ENCODE measurements at regions not wholly inside any gene's neighbourhood (a gene's known extent, or its start where the extent isn't known, plus 50 kb on each side); places are given as distances from the start of the nearest gene placed in this dataset.
"Not testable (repeated sequence)": the region's sequence is repeated elsewhere in the genome, so short reads cannot be mapped to it uniquely, and the experiment has no call there.

DNA sequence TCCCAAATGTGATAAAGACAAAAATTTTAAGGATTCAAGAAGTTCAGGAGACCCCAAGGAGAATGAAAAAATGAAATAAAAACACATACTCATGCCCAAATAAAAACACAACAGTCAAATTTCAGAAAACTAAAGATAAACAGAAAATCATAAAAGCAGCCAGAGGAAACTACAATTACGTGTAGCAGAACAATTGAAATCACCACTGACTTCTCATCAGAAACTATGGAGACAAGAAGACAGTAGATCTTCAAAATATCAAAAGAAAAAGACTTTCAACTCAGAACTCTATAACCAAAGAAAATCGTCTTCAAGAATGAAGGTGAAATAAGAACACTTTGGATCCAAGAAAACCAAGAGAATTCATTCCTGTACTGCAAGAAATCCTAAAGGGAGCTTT lies 54.9 kb downstream of the DIO3 start:
- FAIRE-seq, result no peak

DNA sequence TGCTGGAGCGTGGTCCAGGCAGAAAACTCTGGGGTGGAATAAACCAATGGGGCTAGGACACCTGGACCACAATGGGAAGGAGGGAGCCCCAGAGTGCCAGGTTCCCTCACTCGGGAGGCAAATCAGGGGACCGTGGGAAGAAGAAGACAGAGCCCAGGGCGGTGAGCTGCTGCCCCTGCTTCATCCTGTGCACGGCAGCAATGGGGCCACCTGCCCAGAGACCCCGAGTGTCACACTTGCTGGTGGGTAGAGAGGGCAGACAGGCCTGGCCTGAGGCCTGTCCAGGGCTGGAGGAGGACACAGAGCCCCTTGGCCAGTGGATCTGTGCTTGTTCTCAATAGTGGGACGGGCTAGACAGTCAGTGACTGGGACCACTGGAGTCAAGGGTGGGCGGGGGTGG lies 58.2 kb downstream of the DIO3 start:
- no peak for FAIRE-seq

DNA sequence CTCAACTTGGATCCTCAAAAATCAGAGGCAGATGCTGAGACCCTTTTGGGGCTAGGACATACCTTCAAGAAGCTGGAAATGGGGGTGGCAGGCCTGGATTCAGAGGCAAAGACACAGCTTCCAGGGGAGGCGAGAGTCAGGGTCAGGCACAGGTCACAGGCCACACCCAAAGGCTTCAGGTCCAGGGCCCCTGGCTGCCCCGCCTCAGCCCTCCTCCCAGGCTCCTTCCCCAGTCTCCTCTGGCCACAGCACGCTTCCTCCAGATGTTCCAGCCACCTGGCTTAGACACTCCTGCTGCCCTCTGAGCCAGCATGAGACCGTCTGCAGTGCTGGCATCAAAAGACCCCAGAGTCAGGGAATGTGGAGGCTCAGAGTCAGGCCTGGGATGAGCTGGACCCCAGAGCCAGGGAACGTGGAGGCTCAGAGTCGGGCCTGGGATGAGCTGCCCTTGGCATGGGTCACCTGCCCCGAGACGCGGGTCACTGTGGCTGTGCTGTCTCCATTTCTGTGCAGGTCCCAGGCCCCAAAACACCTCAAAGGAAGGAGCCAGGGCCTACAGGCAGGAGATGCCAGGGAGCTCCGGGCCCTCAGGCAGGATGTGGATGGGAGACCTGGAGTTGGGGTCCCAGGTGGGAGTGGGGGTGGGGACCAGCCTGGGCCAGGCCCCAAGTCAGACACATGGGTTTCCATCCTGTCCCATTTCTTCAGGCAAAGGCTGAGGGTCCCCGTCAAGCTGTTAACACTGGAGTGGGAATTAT lies 58.9 kb downstream of the DIO3 start:
- FAIRE-seq, result no peak

DNA sequence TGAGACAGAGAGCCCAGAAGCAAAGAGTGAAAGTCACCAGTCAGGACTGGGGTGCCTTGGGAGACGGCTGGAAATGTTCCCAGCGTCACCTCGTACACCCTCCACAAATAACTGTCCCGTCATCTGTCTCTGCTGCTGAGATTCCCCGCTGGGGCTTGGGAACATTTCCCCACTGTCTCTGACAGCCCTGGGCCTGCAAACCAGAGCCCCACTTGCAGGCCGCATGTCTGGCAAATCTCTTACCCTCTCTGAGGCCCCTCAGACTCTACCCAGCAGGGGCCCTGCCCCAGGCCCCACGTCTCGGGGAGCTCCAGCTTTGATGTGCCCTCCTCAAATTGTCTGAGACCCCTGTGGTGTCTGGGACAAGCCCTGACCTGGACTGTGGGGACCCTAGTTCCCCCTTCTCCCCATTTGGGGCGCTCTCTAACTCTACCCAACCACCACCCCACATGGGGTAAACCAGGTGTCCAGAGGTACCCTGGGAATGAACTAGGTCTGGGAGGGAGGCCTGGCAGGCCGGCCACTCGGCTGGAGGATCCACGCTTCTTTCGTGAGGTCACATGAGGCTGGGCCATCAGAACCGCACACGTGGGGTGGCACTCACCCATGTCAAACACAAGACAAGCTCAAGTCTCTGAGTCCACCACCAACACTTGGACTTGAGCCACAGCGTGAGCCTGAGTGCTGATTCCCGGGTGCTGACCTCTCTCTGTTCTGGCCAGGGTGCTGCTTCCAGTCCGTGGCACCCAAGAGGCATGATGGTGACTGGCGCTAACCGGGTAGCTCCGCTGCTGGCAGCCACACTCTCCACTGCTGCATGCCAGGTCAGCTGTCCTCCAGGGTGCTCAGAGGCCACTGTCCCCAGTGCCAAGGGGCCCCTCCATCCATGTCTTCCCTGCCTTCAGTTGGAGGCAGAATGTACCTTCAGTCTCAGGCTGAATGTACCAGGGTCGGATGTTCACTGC lies 59.8 kb downstream of the DIO3 start:
- FAIRE-seq, result no peak

DNA sequence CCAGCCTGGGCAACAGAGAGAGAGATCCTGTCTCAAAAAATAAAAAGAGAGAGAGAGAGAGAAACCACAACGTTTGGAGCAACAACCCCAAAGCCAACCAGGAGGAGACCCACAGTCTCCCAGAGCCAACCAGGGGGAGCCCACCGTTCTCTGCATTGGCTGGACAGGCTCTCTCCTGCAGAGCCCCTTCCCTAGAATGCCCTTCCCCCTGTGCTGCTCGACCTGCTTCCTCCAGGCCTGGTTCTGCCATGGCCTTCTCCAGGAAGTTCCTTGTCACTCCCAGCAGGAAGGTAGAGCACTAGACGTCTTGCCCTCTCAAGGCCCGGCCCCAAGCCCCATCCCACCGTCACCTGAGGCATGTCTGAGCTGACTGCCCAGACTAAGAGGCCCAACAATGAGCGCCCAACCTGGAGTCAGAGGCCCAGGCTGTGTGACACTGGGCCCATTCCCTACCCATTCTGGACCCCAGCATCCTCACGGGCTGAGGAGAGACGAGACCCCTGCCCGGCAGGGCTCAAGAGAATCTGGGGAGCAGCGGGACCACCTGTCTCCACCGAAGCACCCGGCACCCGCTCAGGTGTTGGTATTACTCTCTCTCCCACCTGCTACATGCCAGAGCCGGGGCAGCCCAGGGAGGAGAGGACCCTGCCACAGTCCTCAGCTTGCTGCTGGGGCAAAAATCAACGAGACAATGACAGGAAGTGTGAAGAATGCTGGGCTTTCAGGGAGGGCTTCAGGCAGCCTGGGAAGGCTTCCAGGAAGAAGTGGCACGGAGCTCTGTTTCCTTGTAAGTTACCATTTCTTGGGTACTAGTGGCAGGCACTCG lies 61.2 kb downstream of the DIO3 start:
- no peak for FAIRE-seq

DNA sequence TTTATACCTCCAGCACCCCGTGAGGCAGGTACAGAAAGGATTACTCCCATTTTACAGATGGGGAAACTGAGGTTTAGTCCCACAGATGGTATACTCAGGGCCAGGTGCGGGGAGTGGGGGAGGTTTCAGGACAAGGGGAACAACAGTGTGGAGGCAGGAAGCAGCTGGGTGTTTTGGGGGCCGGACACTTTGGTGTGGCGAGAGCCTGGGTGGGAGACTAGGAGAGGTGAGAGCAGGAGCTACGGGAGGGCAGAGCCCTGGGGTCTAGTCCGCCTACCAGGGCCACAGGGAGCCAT lies 61.7 kb downstream of the DIO3 start:
- no peak for FAIRE-seq

DNA sequence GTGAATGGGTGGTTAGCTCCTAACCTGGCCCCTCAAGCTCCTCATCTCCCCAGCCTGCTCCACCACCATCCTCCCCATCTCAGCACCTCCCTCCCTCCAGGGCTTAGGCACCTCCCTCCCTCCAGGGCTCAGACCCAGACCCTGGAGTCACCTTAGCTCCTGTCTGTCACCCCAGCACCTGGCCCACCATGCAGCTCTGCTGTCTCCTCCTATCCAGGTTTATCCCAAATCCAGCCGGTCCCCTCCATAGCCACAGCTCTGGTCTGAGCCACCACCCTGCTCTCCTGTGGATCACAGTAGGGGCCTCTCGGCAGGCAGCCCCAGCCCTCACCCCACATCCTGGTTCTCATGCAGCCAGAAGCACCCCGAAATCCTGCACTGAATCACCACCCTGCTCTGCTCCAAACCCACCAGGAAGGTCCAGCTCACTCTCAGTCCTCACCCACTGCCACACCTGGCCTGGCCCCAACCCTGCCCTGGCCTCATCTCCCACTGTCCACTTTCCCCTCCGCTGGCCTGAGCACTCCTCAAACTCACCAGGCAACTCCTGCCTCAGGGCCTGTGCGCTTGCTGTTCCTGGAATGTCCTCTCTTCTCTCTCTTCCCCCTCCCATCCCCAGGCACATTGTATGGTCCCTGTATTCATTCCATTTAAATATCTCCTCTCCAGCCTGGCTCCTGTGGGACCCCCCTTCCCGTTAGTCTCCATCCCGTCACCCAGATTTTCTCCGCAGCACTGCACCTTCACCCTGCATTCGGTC lies 62.6 kb downstream of the DIO3 start:
- no peak for FAIRE-seq

DNA sequence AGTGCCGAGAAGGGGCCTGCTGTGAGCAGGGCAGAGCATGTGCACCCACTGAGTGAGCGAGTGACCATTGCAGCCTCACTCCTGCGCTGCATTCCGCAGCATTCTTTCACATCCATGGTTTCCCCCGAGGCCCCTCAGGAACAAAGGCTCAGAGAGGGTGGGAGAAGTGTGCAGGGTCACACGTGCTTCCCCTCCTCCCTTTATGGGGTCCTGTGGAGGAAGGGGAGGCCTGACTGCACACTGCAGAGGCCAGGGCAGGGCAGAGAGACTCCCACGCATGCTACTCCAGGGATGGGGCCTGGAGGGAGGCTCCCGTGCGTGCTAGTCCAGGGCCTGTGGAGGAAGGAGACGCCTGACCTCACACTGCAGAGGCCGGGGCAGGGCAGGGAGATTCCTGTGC lies 63.2 kb downstream of the DIO3 start:
- FAIRE-seq, result no peak

DNA sequence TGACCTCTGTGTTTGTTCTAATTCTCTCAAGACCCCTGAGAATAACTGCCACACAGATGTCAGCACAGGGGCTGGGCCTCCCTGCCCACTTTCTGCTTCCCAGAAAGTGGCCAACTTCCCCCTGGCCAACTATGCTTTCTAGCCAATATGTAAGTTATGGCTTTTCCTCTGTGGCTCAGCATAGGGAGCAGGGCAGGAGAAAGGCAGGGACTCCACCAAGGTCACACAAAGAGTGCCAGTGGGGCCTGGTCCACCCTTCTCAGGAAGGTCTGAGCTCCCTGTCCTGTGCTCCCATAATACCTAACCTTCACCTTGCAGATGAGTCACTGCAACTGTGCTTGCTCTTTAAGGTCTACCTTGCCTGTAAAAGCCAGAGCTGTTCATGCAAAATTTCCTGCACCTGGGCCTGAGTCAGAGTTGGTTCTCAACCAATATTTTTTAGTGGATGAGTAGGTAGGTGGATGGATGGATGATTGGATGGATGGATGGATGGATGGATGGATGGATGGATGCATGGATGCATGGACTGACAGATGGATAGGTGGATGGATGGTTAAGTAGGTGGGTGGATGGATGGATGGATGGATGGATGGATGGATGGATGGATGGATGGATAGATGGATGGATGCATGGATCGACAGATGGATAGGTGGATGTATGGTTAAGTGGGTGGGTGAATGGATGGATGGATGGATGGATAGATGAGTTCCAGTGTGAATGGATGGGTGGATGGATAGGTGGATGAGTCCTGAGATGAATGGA lies 64.2 kb downstream of the DIO3 start:
- FAIRE-seq, result no peak

DNA sequence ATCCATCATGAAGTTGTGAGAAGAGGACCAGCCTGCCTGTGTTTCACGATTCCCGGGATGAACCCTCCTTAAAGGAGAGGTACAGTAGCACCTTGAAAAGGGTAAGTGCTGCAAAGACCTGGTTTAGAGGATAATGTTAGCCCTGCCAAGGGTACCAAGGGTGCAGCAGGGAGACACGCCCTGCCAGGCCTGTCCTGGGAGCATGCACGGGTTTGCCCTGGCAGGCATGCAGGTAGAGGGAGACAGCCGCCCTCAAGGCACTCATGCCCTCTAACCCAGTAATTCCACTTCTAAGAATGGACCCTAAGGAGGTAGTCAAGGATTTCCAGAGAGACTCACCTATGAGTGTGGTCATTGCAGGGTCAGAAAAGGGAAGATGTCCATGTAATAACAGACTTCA lies 65.0 kb downstream of the DIO3 start:
- no peak for FAIRE-seq

DNA sequence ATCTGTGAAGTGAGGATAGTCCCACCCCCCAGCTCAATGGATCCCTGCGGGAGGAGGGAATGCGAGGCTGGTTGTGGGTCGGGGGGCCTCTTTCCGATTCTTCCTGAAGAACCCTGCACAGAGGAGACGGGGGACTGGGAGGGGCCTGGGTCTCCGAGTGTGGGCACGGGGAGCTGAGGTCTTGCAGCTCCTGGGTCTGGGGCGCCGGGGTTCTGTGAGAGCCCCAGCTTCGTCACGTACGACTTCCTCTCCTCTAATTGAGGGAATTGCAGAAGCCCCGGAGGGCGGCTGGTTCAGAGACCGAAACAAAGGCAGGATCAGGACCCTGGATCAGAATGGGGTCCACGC lies 66.6 kb downstream of the DIO3 start:
- no peak for FAIRE-seq

DNA sequence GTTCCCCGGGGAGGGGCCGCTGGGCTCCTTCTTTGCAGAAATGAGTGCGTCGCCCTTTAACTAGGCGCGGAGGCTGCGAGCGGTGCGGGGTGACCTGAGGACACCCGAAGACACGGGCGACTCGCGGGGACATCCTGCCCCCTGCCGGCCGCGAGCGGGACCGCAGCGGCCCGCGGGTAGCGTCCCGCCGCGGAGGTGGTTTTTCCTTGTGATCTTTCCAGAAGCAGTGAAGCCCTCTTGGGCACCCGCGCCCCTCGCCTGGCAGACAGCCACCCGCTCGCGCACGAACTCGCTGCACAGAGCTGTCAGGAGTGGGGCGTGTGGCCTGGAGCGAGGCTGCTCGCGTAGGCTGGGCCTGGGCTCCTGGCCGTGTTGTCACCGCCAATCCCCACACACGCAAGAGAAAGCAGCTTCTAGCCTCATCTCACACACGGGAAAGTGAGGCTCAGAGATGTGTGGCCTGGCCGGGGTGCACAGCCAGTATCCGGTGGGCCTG lies 67.2 kb downstream of the DIO3 start:
- no peak for FAIRE-seq

DNA sequence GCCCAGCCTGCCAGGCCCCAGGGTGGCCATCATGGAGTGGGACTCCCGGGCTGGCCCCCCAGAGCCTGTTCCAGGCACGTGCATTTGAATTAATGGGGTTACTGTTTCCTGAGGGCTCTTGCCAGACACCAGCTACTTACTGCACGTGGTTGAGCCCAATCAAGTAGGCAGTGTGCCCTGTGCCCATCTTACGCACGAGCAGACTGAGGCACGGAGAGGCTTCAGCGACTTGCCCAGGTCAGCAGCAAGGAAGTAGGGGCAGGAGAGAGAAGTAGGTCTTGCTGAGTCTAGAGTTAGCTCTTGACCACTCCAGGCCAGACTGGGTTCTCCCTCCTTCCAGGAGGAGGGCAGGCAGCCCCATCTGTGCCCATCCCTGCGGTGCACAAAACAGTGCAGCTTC lies 67.7 kb downstream of the DIO3 start:
- no peak for FAIRE-seq

DNA sequence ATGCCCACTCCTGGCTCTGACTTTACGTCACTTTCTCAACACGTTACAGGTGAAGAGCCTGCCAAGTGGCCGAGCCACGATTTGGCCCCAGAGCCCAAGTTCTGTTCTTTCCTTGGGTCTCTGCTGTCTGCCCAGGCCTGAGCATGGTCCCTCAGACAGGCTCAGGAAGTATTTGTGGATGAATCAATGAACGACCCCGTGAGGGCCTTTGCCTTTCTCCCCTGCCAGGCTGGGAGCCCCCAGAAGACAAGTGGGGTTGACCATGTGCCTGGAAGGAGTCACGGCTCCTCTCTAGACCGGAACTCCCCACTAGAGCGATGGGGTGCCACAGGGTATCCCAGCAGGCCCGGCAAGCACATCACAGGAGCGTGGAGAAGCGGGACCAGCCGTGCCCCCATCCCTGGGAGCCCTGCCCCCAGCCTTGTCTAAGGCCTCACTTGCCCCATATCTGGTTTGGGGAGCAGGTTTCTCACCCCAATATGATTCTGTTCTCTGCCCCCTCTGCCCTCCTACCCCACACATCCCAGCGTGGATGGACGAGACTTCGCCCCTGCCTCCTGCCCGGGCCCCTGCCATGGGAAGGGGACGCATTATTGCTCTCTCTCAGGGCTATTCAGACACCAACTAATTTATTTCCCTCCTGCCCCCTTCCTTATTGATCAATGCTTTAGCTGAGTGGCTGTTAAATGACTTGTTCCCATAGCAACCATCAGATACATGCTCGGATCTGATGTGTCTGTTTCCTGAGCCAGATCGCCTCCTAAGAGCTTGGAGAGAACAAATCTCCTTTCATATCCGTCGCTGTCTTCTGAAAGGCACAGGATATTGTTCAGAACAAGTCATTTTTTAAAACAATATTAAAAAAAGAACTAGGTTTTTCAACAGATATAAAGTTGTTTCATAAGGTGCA lies 69.0 kb downstream of the DIO3 start:
- no peak for FAIRE-seq

DNA sequence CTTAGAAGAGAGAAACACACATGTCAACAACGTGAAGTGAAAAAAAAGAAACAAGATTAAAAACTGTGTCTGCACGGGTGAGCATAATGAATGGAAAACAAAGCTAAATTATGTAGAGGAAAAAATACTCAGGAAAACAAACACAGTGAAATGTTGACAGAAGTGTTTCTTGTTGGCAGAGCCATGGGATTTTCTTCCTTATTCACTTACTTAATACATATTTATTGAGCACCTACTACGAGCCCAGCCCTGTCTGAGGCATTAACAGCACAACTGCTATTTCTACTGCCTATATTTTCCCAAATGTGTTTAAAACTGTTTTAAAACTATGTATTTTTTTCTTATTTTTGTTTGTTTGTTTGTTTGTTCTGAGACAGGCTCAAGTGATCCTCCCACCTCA lies 69.9 kb downstream of the DIO3 start:
- no peak for FAIRE-seq

DNA sequence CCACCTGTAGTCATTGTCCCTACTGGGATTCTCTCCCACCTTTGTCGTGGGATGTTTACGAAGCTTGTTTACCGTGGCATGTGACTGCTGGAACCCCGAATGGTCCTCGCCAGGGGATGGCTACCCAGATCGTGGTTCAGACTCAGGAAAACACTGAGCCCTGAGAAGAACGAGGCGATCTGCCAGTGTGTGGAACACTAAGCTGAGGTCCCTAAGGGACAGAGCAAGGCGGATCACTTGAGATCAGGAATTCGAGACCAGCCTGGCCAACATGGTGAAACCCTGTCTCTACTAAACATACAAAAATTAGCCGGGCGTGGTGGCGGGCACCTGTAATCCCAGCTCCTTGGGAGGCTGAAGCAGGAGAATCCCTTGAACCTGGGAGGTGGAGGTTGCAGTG lies 70.7 kb downstream of the DIO3 start:
- FAIRE-seq, result not testable (repeated sequence)

DNA sequence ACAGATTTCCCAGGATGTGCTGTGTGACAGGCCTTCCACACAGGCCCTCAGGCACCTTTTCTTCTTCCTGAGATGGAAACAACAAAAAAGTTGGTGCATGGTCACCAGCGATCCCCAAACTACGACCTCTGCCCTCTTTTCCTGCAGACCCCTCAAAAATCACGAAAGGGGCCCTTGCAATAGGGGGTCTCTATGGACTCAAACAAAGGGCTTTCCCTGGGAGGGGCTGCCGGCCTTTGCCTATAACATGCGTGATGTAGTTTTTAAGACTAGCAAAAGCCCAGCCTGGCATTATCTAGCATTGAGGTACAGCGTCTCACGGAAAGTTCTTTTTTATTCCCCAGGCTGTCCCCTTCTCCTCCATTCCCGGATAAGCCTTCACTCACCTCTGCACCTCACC lies 71.2 kb downstream of the DIO3 start:
- no peak for FAIRE-seq

DNA sequence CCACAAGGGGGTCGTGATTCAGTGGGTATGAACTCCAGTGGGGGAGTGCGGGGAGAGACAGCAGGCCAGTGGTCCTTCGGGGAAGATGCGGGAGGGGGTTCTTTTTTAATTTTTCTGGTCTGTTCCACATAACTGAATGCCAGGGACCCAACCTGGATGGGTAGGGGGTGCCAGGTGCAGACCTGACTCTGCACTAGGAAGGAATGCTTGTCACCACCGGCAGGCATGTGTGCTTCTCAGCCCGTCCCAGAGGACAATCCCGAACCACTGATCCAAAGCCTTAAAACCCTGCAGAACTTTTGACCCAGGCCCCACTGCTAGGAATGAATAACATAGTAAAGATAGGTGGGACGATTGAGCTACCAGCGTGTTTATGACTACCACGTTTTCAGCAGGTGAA lies 72.0 kb downstream of the DIO3 start:
- FAIRE-seq, result no peak

DNA sequence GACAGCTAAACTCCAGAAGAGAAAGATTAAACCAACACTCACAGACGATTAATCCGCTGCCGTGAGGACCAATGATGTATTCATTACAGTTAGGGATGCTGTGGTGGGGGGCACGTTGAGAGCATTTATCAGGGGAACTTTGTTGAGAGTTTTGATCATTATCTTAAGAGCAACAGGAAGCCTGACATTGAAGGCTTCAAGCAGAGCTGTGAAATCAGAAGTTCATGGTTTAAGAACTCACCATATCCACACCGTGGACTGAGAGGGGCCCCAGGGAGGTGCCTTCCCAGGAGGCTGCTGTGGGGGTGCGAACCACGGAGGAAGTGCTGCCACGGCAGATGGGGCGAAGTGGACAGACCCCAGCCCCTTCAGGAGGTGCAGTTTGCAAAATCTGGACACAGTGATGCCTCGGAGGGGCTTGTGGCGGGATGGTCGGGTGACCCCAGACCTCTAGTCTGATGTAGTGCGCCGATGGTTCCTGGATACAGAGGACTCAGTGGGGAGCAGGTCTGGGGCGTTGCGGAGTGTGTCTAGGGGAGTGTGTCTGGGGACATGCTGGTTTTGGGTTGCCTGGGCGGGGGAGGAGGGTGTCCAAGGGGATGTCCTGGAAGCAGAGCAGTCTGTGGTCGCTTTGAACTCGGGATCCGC lies 73.0 kb downstream of the DIO3 start:
- FAIRE-seq, result no peak

Data from G401.6 (cell line).